ENCODE measurements at regions not wholly inside any gene's neighbourhood (a gene's known extent, or its start where the extent isn't known, plus 50 kb on each side); places are given as distances from the start of the nearest gene placed in this dataset.

- POLR2A ChIA-PET (ENCODE audit: unreplicated experiment), result no interaction called here
- Histone ChIP-seq H3K56ac (ENCODE audit: extremely low read depth, insufficient read depth, low read length) (no peak overlapping the region), H2BK15ac (ENCODE audit: low read depth, low read length) (no peak overlapping the region), H3K4me1 (ENCODE audit: control insufficient read depth, insufficient read depth, low read length) (no peaks in the 10 kb centered on the region), H3K4me2 (ENCODE audit: low read depth, low read length) (no peak overlapping the region), H2AK5ac (ENCODE audit: low read depth, low read length) (no peak overlapping the region), H2BK20ac (ENCODE audit: low read depth, low read length) (no peak overlapping the region), H3K4ac (ENCODE audit: low read depth, low read length) (no peak overlapping the region), H3K4me3 (ENCODE audit: insufficient read depth, low read depth, low read length) (no peak overlapping the region), H4K8ac (ENCODE audit: low read depth in 2 of 2, low read length in 2 of 2) (no peak overlapping the region), H3K9ac (ENCODE audit: low read depth, low read length) (no peak overlapping the region), H3K9me1 (ENCODE audit: insufficient read depth, low read length) (no peaks in the 10 kb centered on the region), H3K27ac (ENCODE audit: insufficient read depth, low read length) (no peak overlapping the region), H3K79me1 (ENCODE audit: low read depth in 1 of 2, low read length in 2 of 2) (no peaks in the 10 kb centered on the region), H4K91ac (ENCODE audit: insufficient read depth, low read depth, low read length) (no peak overlapping the region), H3K36me3 (ENCODE audit: control insufficient read depth, insufficient read depth, low read length) (no peaks in the 10 kb centered on the region), H2BK120ac (ENCODE audit: low read depth, low read length) (no peak overlapping the region), H3K23ac (ENCODE audit: low read depth, low read length) (no peak overlapping the region), H3K9me3 (ENCODE audit: control insufficient read depth, insufficient read depth, low read length) (peaks cover 71% of the 10 kb centered on the region), H2AFZ (replicated peaks; ENCODE audit: low read length, poor library complexity) (no peak overlapping the region), H4K5ac (ENCODE audit: low read depth, low read length) (no peak overlapping the region), H2BK5ac (ENCODE audit: low read depth, low read length, poor library complexity, severe bottlenecking) (no peak overlapping the region), H3K14ac (replicated peaks; ENCODE audit: low read depth, low read length) (no peak overlapping the region), H4K20me1 (ENCODE audit: insufficient read depth, low read length) (no peaks in the 10 kb centered on the region), H3K18ac (ENCODE audit: low read depth, low read length) (no peak overlapping the region), H2AK9ac (replicated peaks; ENCODE audit: low read depth, low read length, poor library complexity) (no peak overlapping the region), H3K27me3 (ENCODE audit: control insufficient read depth, insufficient read depth, low read length) (no peaks in the 10 kb centered on the region)
- in situ Hi-C loops (cut with MboI; ENCODE audit: low sequenced_read_pairs), result no loop called here
- dilution Hi-C loops (cut with HindIII; ENCODE audit: low sequenced_read_pairs, unreplicated experiment), result no loop called here
- DNase-seq, result no peak
- intact Hi-C loops (cut with micrococcal nuclease), result no loop called here
- CTCF ChIA-PET, result no interaction called here
- 85% methylated on average over 6 of the region's 12 CpGs; no CpG with 5 or more reads in 1 of the 2 experiments for WGBS, 2 experiments (ENCODE audit: extremely low coverage in 2 of 2, insufficient read length in 1 of 2)
- BruUV-seq (replicated peaks), result no TSS peak
- ATAC-seq (ENCODE audit: low read depth), result no peak
- TF ChIP-seq MAZ (IDR thresholded peaks at IDR 0.05; ENCODE audit: borderline replicate concordance, low read depth, low read length), result no peak
Measured at GRCh38 chr22:48781868-48782267, 1045.8 kb downstream of the BRD1 start.

Measured in IMR-90 (cell line).